DND-41 (cell line): ENCODE measurements at regions not wholly inside any gene's neighbourhood (a gene's known extent, or its start where the extent isn't known, plus 50 kb on each side); places are given as distances from the start of the nearest gene placed in this dataset.

ENCODE experiments used
- CTCF ChIP-seq: IDR thresholded peaks from 2 replicates; pipeline ENCODE4 v1.5.1; 2012; ENCODE audit warnings: borderline replicate concordance, low read length, moderate library complexity, mild to moderate bottlenecking; ENCODE audit not compliant: poor library complexity, severe bottlenecking; ENCODE audit errors: extremely low read depth
- EZH2 ChIP-seq: IDR thresholded peaks from 3 replicates; pipeline ENCODE4 v1.6.1; 2012; ENCODE audit warnings: borderline replicate concordance, low read depth, mild to moderate bottlenecking, moderate library complexity, low read length, inconsistent platforms; ENCODE audit not compliant: severe bottlenecking

GRCh38 chr7:115379321-115379720 lies 457.4 kb downstream of the MDFIC start:
- TF ChIP-seq CTCF (no peak), EZH2 (no peak)
